Stimulated activated CD8-positive, alpha-beta memory T cell treated with anti-CD3 and anti-CD28 coated beads, Interleukin-15, amount 100 ng/mL, for 48 hours (primary cell): ENCODE measurements at regions not wholly inside any gene's neighbourhood (a gene's known extent, or its start where the extent isn't known, plus 50 kb on each side); places are given as distances from the start of the nearest gene placed in this dataset.
"Not testable (repeated sequence)": the region's sequence is repeated elsewhere in the genome, so short reads cannot be mapped to it uniquely, and the experiment has no call there.

Source experiments
- DNase-seq, 2 donors: peaks; one replicate each; pipeline ENCODE4 v3.0.0-alpha.2; 2020; ENCODE audit warnings: low read depth in 2 of 2

- no peak for DNase-seq
Observed at GRCh38 chr22:34599567-34599966, 466.4 kb upstream of the ISX start.

DNA sequence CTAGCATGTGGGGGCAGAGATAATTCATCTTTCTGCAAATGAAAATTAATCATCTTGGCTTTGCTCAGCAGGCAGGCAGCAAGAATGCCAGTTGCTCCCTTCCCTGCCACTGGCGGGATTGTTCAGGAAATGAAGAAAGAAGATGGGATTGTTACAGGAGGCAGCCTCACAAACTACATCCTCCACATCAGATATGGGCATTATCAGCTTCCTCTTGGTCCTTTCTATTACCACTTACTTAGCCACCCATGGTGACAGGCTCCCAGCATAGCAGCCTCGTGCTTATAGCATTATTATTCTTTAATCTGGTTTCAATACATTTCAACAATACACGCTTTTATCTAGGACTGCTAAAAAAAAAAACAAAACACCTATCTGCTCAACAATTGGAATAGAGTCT lies 461.6 kb upstream of the ISX start:
- no peak for DNase-seq

GRCh38 chr22:34608106-34608505 lies 457.9 kb upstream of the ISX start:
- no peak for DNase-seq

DNA sequence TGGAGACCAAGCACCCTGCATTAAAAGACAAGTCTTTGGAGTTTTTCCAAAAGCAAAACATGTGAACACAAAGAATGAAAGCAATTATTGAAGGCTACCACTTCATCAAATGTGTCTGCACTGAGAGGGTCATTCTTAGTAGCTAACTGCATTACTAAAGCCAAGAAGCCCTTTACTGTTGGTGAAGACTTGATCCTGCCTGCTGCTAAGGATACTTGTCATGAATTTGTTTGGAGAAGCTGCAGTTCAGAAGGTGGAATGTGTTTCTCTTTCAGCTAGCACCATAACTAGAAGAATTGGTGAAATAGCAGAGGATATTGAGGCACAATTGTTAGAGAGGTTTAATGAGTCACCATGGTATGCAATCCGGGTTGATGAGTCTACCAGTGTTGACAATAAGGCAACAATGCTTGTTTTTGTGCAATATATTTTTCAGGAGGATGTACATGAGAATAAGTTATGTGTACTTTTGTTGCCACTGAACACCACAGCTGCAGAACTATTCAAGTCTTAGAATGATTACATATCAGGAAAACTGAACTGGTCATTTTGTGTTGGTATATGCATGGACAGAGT lies 457.3 kb upstream of the ISX start:
- no peak for DNase-seq

- DNase-seq: no peak
Observed at GRCh38 chr22:34609646-34610045, 456.3 kb upstream of the ISX start.

- no peak for DNase-seq
Observed at GRCh38 chr22:34620161-34620560, 445.8 kb upstream of the ISX start.

GRCh38 chr22:34620832-34621231 lies 445.1 kb upstream of the ISX start:
- DNase-seq: no peak

GRCh38 chr22:34622602-34623001 lies 443.4 kb upstream of the ISX start:
- DNase-seq: no peak

- no peak for DNase-seq
Observed at GRCh38 chr22:34623580-34623979, 442.4 kb upstream of the ISX start.

DNA sequence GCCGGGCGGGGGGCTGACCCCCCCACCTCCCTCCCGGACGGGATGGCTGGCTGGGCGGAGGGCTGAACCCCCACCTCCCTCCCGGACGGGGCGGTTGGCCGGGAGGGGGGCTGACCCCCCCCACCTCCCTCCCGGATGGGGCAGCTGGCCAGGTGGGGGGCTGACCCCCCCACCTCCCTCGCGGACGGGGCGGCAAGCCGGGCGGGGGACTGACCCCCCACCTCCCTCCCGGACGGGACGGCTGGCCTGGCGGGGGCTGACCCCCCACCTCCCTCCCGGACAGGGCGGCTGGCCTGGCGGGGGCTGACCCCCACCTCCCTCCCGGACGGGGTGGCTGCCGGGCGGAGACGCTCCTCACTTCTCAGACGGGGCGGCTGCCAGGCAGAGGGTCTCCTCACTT lies 440.1 kb upstream of the ISX start:
- DNase-seq: not testable (repeated sequence)

DNA sequence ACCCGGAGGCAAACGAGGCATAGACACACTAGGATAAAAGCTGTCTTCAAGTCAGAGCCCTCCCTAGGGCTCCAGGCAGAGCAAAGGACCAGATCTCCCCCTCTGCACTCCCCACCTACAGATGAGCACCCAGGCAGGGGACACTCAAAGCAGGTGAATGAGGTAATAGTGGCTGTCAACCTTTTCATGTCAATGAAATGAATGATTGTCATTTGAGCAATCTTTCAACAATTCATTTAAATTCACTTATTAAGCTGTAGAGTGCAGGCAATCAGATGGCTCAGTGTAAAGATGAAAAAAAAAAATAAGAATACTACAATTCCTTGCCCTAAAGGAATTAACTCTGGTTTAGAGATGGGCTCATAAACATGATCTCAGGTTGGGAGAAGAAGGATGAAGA lies 427.8 kb upstream of the ISX start:
- no peak for DNase-seq

GRCh38 chr22:34639911-34640310 lies 426.0 kb upstream of the ISX start:
- DNase-seq: no peak

DNA sequence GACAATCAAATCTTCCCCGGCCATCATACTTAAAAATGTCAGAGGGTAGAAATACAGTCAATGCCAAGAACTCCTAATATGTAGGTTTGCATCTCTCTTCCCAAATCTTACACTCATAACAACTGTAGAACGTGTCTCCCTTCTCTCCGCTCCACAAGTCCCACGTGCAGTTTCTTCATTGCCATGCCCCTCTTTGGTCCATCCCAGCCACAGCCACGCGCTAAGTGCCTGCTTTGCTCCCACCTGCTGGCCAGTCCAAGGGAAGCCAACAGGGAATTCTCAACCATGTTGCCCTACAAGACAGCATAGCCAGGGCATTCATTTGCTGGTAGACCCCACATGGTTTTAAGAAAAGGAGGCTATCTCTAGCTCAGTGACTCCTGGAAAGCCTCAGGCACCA lies 420.6 kb upstream of the ISX start:
- no peak for DNase-seq

- DNase-seq: no peak
Observed at GRCh38 chr22:34669001-34669400, 397.0 kb upstream of the ISX start.

GRCh38 chr22:34683031-34683430 lies 382.9 kb upstream of the ISX start:
- not testable (repeated sequence) for DNase-seq

DNA sequence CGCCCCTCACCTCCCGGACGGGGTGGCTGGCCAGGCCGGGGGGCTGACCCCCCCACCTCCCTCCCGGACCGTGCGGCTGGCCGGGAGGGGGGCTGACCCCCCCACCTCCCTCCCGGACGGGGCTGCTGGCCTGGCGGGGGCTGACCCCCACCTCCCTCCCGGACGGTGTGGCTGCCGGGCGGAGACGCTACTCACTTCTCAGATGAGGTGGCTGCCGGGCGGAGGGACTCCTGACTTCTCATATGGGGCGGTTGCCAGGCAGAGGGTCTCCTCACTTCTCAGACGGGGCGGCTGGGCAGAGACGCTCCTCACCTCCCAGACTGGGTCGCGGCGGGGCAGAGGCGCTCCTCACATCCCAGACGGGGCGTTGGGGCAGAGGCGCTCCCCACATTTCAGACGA lies 381.7 kb upstream of the ISX start:
- DNase-seq: not testable (repeated sequence)

DNA sequence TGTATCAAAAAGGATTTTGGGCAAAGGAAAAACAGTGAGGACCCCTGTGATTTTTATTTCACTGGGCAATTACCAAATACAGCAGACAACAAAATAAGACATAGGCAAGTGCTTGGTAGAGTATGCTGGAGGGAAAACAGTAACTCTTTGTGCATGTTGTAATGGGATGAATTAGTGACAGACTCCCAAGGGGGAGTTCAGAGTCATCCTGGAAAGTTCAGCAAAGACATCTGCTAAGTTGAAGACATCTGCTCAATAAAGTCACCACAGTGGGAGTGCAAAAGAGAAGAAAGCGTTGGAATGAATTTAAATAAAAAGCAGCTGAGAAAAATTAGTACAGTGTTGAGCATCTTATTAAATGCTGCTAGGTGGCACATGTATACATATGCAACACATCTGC lies 378.8 kb upstream of the ISX start:
- DNase-seq: no peak

GRCh38 chr22:34688825-34689224 lies 377.1 kb upstream of the ISX start:
- DNase-seq: no peak

DNA sequence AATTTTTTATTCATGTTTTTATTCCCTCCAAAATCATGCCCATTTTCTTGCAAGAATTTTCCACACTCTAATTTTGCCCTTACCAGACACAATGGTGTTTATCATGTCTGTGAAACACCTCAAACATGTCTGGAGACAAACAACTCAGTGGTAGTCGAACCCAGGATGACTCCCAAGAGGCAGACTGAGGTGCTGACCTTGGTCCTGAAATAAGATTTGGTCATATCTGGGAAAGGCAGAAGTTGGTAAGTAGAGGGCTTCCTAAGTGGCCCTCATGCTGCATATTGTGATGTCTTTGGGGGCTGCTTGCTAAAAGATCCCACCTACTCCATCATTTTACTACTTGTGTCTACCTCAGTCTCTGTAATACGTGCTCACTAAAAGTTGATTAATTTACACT lies 369.4 kb upstream of the ISX start:
- DNase-seq: no peak

GRCh38 chr22:34702279-34702678 lies 363.7 kb upstream of the ISX start:
- DNase-seq: no peak

DNA sequence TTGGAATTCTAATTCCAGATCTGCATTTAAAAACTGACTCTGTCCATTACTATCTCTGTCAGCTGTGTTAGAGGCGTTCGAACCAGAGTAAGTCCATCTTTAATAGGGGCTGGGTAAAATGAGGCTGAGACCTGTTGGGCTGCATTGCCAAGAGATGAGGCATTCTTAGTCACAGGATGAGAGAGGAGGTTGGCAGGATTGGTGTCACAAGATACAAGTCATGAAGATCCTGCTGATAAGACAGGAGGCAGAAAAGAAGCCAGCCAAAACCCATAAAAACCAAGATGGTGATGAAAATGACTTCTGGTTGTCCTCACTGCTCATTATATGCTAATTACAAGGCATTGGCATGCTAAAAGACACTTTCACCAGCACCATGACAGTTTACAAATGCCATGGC lies 356.3 kb upstream of the ISX start:
- DNase-seq: no peak

DNA sequence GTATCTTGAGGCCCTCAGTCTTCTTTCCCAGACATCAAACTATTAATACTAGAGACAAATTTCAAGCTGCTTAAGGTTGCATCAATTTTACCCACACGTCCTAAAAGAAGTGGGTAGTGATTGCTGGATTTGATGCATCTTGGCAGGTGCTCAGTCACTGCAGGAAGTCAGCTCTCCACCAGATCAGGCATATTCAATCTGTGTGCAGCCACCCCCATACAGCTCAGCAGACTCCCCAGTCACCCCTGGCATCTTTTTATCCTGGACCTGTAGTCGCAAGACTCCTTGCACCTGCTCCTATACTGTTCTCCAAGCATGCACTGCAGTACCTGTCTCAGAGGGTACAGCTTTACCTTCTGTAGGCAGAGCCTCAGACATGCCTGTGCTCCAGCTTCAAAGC lies 343.1 kb upstream of the ISX start:
- DNase-seq: no peak

GRCh38 chr22:34736081-34736480 lies 329.9 kb upstream of the ISX start:
- DNase-seq: no peak

- DNase-seq: no peak
Observed at GRCh38 chr22:34738661-34739400, 327.1 kb upstream of the ISX start.
